GM19452 (cell line): ENCODE measurements at regions not wholly inside any gene's neighbourhood (a gene's known extent, or its start where the extent isn't known, plus 50 kb on each side); places are given as distances from the start of the nearest gene placed in this dataset.
"Not testable (repeated sequence)": the region's sequence is repeated elsewhere in the genome, so short reads cannot be mapped to it uniquely, and the experiment has no call there.

ENCODE experiments used
- ATAC-seq: cut with Tn5 transposase; IDR thresholded peaks from one replicate; pipeline ENCODE4 v1.9.1; 2021; ENCODE audit not compliant: unreplicated experiment

GRCh38 chr15:79602180-79602579, 170.0 kb downstream of the MINAR1 start:
- ATAC-seq = no peak

- ATAC-seq = no peak
These were observed 170.6 kb downstream of the MINAR1 start for GRCh38 chr15:79602731-79603130.

- no peak for ATAC-seq
These were observed 174.8 kb downstream of the MINAR1 start for GRCh38 chr15:79606831-79607355.

- ATAC-seq = no peak
These were observed 176.1 kb downstream of the MINAR1 start for GRCh38 chr15:79608066-79608864.

GRCh38 chr15:79609506-79609905, 177.4 kb downstream of the MINAR1 start:
- no peak for ATAC-seq

GRCh38 chr15:79610021-79610420, 177.9 kb downstream of the MINAR1 start:
- no peak for ATAC-seq

- no peak for ATAC-seq
These were observed 183.6 kb downstream of the MINAR1 start for GRCh38 chr15:79615754-79616153.

- no peak for ATAC-seq
These were observed 184.9 kb downstream of the MINAR1 start for GRCh38 chr15:79617071-79617470.

- ATAC-seq = no peak
These were observed 188.1 kb downstream of the MINAR1 start for GRCh38 chr15:79620112-79620857.

GRCh38 chr15:79621805-79622204, 189.7 kb downstream of the MINAR1 start:
- ATAC-seq = not testable (repeated sequence)

- no peak for ATAC-seq
These were observed 191.4 kb downstream of the MINAR1 start for GRCh38 chr15:79623488-79623887.

GRCh38 chr15:79629687-79630086, 197.6 kb downstream of the MINAR1 start:
- no peak for ATAC-seq

- no peak for ATAC-seq
These were observed 200.3 kb downstream of the MINAR1 start for GRCh38 chr15:79632457-79632856.

- no peak for ATAC-seq
These were observed 203.1 kb downstream of the MINAR1 start for GRCh38 chr15:79635149-79635771.

GRCh38 chr15:79635897-79636561, 203.9 kb downstream of the MINAR1 start:
- ATAC-seq = no peak

- no peak for ATAC-seq
These were observed 208.1 kb downstream of the MINAR1 start for GRCh38 chr15:79640206-79640605.

- no peak for ATAC-seq
These were observed 209.7 kb downstream of the MINAR1 start for GRCh38 chr15:79641841-79642240.

- no peak for ATAC-seq
These were observed 211.3 kb downstream of the MINAR1 start for GRCh38 chr15:79643393-79643792.

GRCh38 chr15:79644091-79644490, 212.0 kb downstream of the MINAR1 start:
- no peak for ATAC-seq

- not testable (repeated sequence) for ATAC-seq
These were observed 220.8 kb downstream of the MINAR1 start for GRCh38 chr15:79652972-79653371.

- no peak for ATAC-seq
These were observed 221.4 kb downstream of the MINAR1 start for GRCh38 chr15:79653533-79653932.
